ENCODE measurements at regions not wholly inside any gene's neighbourhood (a gene's known extent, or its start where the extent isn't known, plus 50 kb on each side); places are given as distances from the start of the nearest gene placed in this dataset.

DNA sequence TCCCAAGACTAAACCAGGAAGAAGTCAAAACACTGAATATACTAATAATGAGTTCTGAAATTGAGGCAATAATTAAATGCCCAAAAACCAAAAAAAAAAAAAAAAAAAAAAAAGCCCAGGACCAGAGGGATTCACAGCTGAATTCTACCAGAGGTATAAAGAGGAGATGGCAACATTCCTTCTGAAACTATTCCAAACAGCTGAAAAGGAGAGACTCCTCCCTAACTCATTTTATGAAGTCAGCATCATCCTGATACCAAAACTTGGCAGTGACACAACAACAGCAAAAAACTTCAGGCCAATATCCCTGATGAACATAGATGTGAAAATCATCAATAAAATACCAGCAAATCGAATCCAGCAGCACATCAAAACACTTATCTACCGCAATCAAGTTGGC is 108.5 kb upstream of the COL3A1 start:
- no peak for DNase-seq (ENCODE audit: low spot score)
- in situ Hi-C loops (cut with MboI; ENCODE audit: low sequenced_read_pairs, unreplicated experiment), result no loop called here
- TF ChIP-seq, protein P1, sequence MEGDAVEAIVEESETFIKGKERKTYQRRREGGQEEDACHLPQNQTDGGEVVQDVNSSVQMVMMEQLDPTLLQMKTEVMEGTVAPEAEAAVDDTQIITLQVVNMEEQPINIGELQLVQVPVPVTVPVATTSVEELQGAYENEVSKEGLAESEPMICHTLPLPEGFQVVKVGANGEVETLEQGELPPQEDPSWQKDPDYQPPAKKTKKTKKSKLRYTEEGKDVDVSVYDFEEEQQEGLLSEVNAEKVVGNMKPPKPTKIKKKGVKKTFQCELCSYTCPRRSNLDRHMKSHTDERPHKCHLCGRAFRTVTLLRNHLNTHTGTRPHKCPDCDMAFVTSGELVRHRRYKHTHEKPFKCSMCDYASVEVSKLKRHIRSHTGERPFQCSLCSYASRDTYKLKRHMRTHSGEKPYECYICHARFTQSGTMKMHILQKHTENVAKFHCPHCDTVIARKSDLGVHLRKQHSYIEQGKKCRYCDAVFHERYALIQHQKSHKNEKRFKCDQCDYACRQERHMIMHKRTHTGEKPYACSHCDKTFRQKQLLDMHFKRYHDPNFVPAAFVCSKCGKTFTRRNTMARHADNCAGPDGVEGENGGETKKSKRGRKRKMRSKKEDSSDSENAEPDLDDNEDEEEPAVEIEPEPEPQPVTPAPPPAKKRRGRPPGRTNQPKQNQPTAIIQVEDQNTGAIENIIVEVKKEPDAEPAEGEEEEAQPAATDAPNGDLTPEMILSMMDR (IDR thresholded peaks at IDR 0.05; ENCODE audit: borderline replicate concordance, control extremely low read depth, extremely low read depth, insufficient read depth, missing control alignments), result no peak

DNA sequence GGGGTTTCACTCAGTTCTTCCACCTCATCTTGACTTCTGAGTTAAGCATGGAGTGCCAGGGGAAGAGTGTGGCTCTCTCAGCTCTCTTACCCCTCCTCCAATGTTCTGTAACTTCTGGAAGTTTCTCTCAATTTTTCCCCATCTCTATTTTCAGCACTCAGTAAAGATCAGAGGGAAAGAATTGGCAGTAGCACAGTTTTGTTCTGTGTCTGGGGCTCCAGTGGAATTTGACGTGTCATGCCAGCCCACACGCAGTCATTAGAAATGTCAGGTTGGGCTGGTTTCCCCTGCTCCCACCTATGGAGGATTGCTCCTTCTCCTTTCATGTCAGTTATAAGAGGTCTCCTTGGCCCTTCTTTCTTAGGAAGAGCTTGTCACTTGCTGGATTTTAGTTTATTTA is 104.6 kb upstream of the COL3A1 start:
- TF ChIP-seq, protein P1 (IDR thresholded peaks at IDR 0.05; ENCODE audit: borderline replicate concordance, control extremely low read depth, extremely low read depth, insufficient read depth, missing control alignments), result no peak
- in situ Hi-C loops (cut with MboI; ENCODE audit: low sequenced_read_pairs, unreplicated experiment), result no loop called here
- DNase-seq (ENCODE audit: low spot score), result no peak

DNA sequence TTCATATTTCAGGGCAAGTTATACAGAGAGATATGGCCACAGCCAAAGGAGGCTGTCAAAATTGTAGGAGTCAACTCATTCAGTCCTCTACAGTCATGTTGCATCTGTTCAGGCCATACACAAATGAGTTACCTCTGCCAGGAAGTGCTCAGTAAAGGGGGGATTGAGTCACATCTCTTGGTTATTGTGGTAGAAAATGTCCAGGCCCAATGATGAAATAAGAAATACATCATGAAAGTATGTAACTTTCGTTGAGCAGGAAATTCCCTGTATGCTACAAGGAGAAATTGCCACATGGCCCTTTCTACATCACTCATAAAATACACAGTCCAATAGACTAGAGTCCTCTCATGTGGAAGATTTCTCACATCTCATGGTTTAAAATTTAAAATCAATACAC is 103.9 kb upstream of the COL3A1 start:
- TF ChIP-seq, protein P1 (IDR thresholded peaks at IDR 0.05; ENCODE audit: borderline replicate concordance, control extremely low read depth, extremely low read depth, insufficient read depth, missing control alignments), result no peak
- DNase-seq (ENCODE audit: low spot score), result no peak
- in situ Hi-C loops (cut with MboI; ENCODE audit: low sequenced_read_pairs, unreplicated experiment), result no loop called here

DNA sequence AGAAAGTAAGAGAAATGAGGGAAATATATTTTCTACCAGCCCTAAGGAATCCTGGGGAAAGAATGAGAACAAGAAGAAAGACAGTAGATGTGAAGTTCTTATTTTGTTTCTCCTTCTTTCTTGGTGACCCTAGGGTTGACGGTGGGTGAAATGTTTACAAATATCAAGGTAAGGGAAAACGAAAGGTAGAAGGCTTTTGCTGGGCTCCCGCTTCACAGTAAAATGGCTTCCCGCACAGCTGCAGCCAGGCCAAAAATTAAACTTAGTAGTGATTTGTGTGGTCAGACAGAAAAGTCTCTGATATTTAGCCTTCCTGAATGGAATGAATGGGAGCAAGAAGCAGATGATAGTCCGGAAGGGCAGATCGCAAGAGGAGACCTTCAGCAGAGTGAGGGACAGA is 99.1 kb upstream of the COL3A1 start:
- in situ Hi-C loops (cut with MboI; ENCODE audit: low sequenced_read_pairs, unreplicated experiment), result no loop called here
- DNase-seq (ENCODE audit: low spot score), result no peak
- TF ChIP-seq, protein P1 (IDR thresholded peaks at IDR 0.05; ENCODE audit: borderline replicate concordance, control extremely low read depth, extremely low read depth, insufficient read depth, missing control alignments), result no peak

DNA sequence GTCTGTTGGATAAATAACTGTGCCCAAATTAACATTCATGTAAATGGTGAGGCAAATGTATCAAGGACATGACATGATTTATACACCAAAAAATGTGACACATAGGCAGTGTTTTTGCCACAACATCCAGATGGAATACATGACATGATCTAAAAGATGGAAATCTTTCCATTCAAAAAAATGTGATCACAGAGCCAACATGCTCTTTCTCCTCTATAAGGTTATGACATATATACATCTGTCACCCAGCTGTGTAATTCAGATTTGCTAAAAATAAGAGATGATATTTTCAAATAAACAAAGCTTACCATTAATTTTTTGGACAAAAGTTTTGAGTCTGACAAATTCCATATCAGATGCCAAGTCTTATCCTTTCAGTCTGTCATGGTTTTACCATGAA is 95.5 kb upstream of the COL3A1 start:
- in situ Hi-C loops (cut with MboI; ENCODE audit: low sequenced_read_pairs, unreplicated experiment), result no loop called here
- TF ChIP-seq, protein P1 (IDR thresholded peaks at IDR 0.05; ENCODE audit: borderline replicate concordance, control extremely low read depth, extremely low read depth, insufficient read depth, missing control alignments), result no peak
- DNase-seq (ENCODE audit: low spot score), result no peak

DNA sequence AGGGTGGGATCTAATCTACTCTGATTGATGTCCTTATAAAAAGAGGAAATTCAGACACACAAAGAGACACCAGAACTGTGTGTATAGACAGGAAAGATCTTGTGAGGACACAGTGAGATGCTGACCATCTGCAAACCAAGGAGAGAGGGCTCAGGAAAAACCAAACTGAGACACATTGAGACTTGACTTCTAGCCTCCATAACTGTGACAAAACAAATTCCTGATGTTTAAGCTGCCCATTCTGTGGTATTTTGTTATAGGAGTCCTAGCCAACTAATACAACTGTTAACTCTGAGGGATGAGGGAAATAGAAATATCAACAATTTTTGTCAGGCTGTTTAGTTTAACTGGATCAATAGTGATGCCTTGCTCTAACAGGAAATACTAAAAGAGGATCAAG is 93.4 kb upstream of the COL3A1 start:
- in situ Hi-C loops (cut with MboI; ENCODE audit: low sequenced_read_pairs, unreplicated experiment), result no loop called here
- DNase-seq (ENCODE audit: low spot score), result no peak
- TF ChIP-seq, protein P1 (IDR thresholded peaks at IDR 0.05; ENCODE audit: borderline replicate concordance, control extremely low read depth, extremely low read depth, insufficient read depth, missing control alignments), result no peak

DNA sequence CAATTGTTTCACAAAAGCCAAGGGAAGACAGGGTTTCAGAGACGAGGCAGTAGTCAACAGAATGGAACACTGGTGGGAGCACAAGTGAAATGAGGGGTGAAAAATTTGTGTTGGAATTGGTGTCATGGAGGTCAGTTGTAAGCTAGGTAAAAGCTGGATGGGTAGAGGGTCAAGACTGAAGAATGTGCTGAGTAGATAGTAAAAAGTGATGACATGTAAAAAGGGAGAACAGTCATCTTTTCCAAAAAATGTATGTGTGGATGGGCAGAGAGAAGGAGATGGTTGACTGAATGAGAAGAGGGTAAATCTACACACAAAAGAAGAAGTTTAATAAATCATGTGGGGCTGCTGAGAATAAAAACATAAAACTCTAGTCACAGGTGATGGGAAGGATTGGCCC is 92.7 kb upstream of the COL3A1 start:
- no peak for DNase-seq (ENCODE audit: low spot score)
- TF ChIP-seq, protein P1 (IDR thresholded peaks at IDR 0.05; ENCODE audit: borderline replicate concordance, control extremely low read depth, extremely low read depth, insufficient read depth, missing control alignments), result no peak
- in situ Hi-C loops (cut with MboI; ENCODE audit: low sequenced_read_pairs, unreplicated experiment), result no loop called here

Measured in GM13976 (cell line).